Heart left ventricle (tissue), 16 donors: ENCODE measurements at regions not wholly inside any gene's neighbourhood (a gene's known extent, or its start where the extent isn't known, plus 50 kb on each side); places are given as distances from the start of the nearest gene placed in this dataset.

Experiments used
- ATAC-seq, 4 donors: fragments of 200-7000 bp; cut with Tn5 transposase; one replicate each; pipeline ENCODE4 v1.9.1; 2020 to 2022; ENCODE audit warnings: moderate library complexity in 4 of 4, mild to moderate bottlenecking in 3 of 4, moderate number of reproducible peaks in 1 of 4
- DNase-seq, 5 donors: peaks; one replicate each; pipeline ENCODE4 v3.0.0-alpha.2; 2020
- H3K27ac ChIP-seq, 12 donors: fragments of 200-600 bp; sonication (generic) in 4 of 12; one replicate each; pipeline versions ENCODE4 v1.5.0 to v1.8.0; 2016 to 2022; ENCODE audit warnings: mild to moderate bottlenecking in 2 of 12
- H3K27me3 ChIP-seq, 9 donors: fragments of 200-600 bp; sonication (generic) in 2 of 9; one replicate each; pipeline versions ENCODE4 v1.5.1 to v1.8.0; 2016 to 2022; ENCODE audit warnings: mild to moderate bottlenecking in 3 of 9
- H3K36me3 ChIP-seq, 9 donors: fragments of 200-600 bp; sonication (generic) in 2 of 9; one replicate each; pipeline versions ENCODE4 v1.5.0 to v1.8.0; 2018 to 2022; ENCODE audit warnings: mild to moderate bottlenecking in 2 of 9
- H3K4me1 ChIP-seq, 12 donors: fragments of 200-600 bp; sonication (generic) in 4 of 12; one replicate each; pipeline versions ENCODE4 v1.5.0 to v1.8.0; 2016 to 2022; ENCODE audit warnings: mild to moderate bottlenecking in 3 of 12
- H3K4me3 ChIP-seq, 12 donors: fragments of 200-600 bp; sonication (generic) in 4 of 12; one replicate each; pipeline versions ENCODE4 v1.5.0 to v1.8.0; 2017 to 2022; ENCODE audit warnings: mild to moderate bottlenecking in 9 of 12, moderate library complexity in 4 of 12
- H3K9me3 ChIP-seq, 12 donors: fragments of 200-600 bp; sonication (generic) in 4 of 12; one replicate each; pipeline versions ENCODE4 v1.5.0 to v1.8.0; 2016 to 2022; ENCODE audit warnings: mild to moderate bottlenecking in 1 of 12
- POLR2A ChIP-seq, 2 donors: fragments of 450-650 bp; IDR thresholded peaks; one replicate each; pipeline ENCODE4 v1.6.1; 2017; ENCODE audit warnings: antibody characterized with exemption in 2 of 2, mild to moderate bottlenecking in 2 of 2, moderate library complexity in 2 of 2
- WGBS, 4 donors: extraction: QIAGEN DNeasy Blood & Tissue Kit in 2 of 4; methylation state at CpG; one replicate each; pipeline versions ENCODE4 v1.1.5 to v1.1.7; 2013 to 2018; 5-methylcytosine and 5-hydroxymethylcytosine counted together
- intact Hi-C, 10 donors: fragments of 100-400 bp; cut with DNase I; formaldehyde crosslinking; loops; one replicate each; pipeline versions ENCODE4 v1.11.1 to v1.14.2; 2022
- TF ChIP-seq, protein P1 (sequence below), 12 donors: fragments of 200-600 bp; sonication (generic) in 4 of 12; IDR thresholded peaks; one replicate each; pipeline versions ENCODE4 v1.5.0 to v1.8.0; 2018 to 2022; ENCODE audit warnings: antibody characterized with exemption in 12 of 12, mild to moderate bottlenecking in 5 of 12
- donor health status: ischemic (EF 13 %, LVEDD 7.1; RV severe dilation, severe dysfunction).
- donor health status: healthy with polysubstance abuse.
- donor health status: DM: no; HTN: yes; CAD: no.
- donor health status: DM: no; HTN: no; CAD: no.
- donor health status: ischemic (EF 25% LVEDD 6.9; RV normal size, moderate dysfunction).
- donor health status: ischemic (EF 25% LVEDD 5.7; RV mildly dilated, moderate dysfunction).
- donor health status: healthy.
- donor health status: DM: yes; HTN: yes; CAD: no.
- donor health status: ischemic (EF 35%, LVEDD 5.7; RV mildly dilated, moderate dysfunction).
- donor health status: nonischemic (EF 11% LVEDD 7.7; RV severe dilation, severe dysfunction).
- donor health status: DM: yes; HTN: yes; CAD: no.
- donor health status: PGD.
- donor health status: ischemic (EF 29% LVEDD 5.4; RV normal size, mild dysfunction).
- donor health status: nonischemic (EF 23%, LVEDD 6.1; RV moderate dilation, normal function).

DNA sequence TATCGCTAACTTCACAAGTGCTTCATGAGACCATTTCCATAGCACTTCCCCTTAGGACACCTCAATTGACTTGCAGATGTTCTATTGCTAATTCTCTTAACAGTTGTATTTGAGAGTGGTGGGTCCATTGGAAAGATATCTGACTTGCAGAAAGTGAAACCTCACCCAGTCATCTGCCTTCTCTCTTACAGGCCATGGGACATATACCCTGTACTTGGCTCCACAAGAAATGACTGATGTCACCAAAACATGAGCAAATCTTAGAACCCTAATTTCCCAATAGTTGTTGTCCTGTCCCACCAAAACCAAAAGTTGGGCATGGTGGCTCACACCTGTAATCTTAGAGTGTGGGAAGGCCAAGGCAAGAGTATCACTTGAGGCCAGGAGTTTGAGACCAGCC is 101.9 kb upstream of the MAML3 start:
- TF ChIP-seq POLR2A (IDR thresholded peaks at IDR 0.05), result no peak
- TF ChIP-seq, protein P1, sequence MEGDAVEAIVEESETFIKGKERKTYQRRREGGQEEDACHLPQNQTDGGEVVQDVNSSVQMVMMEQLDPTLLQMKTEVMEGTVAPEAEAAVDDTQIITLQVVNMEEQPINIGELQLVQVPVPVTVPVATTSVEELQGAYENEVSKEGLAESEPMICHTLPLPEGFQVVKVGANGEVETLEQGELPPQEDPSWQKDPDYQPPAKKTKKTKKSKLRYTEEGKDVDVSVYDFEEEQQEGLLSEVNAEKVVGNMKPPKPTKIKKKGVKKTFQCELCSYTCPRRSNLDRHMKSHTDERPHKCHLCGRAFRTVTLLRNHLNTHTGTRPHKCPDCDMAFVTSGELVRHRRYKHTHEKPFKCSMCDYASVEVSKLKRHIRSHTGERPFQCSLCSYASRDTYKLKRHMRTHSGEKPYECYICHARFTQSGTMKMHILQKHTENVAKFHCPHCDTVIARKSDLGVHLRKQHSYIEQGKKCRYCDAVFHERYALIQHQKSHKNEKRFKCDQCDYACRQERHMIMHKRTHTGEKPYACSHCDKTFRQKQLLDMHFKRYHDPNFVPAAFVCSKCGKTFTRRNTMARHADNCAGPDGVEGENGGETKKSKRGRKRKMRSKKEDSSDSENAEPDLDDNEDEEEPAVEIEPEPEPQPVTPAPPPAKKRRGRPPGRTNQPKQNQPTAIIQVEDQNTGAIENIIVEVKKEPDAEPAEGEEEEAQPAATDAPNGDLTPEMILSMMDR (IDR thresholded peaks at IDR 0.05), result no peak
- Histone ChIP-seq H3K4me1 (peaks cover 0 to 22% (median 9%) of the 10 kb centered on the region in 12 donors), H3K36me3 (no peaks in the 10 kb centered on the region), H3K4me3 (no peak overlapping the region), H3K27ac (peak overlapping the region in 1 of 12 donors; percentile 48), H3K27me3 (no peaks in the 10 kb centered on the region), H3K9me3 (no peaks in the 10 kb centered on the region)
- 96 to 100% (median 97%) methylated on average over 1 of the region's 1 CpG for WGBS, 4 donors
- intact Hi-C loops, result loop anchor here in 8 of 10 donors (2.0 to 10.0 kb wide), 9 partner anchors 66 to 601 kb away; partner anchors contain the start of gene MGST2 (in 2 of the 8)
- ATAC-seq (no peak), DNase-seq (no peak)

DNA sequence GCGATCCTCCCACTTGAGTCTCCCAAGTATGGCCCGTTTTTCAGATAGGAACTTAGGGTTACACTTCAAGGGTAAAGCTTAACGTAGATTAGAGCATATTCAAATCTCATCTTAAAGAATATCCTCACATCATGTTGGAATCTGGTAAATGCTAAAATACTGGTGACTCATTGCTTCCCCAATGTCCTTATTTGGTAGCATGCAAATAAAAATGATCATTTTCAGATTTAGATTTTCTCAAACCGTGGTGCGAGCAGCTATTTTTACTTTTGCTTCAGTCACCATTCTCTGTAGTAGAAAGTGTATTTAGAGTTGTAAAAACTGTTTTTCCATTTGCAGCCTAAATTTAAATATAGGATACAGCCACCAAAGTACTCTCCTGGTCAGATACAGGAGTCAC is 101.5 kb upstream of the MAML3 start:
- no peaks in the 10 kb centered on the region for H3K27me3 ChIP-seq
- TF ChIP-seq, protein P1 (IDR thresholded peaks at IDR 0.05), result no peak
- no peak for TF ChIP-seq POLR2A (IDR thresholded peaks at IDR 0.05)
- intact Hi-C loops, result loop anchor here in 8 of 10 donors (2.0 to 10.0 kb wide), 9 partner anchors 67 to 601 kb away; partner anchors contain the start of gene MGST2 (in 2 of the 8)
- WGBS, 4 donors, result 91 to 94% (median 93%) methylated on average over 5 of the region's 5 CpGs
- H3K9me3 ChIP-seq, result no peaks in the 10 kb centered on the region
- H3K27ac ChIP-seq, result peak overlapping the region in 1 of 12 donors; percentile 90
- DNase-seq, result no peak
- H3K4me1 ChIP-seq, result peaks cover 0 to 22% (median 9%) of the 10 kb centered on the region in 12 donors
- H3K36me3 ChIP-seq, result no peaks in the 10 kb centered on the region
- no peak overlapping the region for H3K4me3 ChIP-seq
- no peak for ATAC-seq

DNA sequence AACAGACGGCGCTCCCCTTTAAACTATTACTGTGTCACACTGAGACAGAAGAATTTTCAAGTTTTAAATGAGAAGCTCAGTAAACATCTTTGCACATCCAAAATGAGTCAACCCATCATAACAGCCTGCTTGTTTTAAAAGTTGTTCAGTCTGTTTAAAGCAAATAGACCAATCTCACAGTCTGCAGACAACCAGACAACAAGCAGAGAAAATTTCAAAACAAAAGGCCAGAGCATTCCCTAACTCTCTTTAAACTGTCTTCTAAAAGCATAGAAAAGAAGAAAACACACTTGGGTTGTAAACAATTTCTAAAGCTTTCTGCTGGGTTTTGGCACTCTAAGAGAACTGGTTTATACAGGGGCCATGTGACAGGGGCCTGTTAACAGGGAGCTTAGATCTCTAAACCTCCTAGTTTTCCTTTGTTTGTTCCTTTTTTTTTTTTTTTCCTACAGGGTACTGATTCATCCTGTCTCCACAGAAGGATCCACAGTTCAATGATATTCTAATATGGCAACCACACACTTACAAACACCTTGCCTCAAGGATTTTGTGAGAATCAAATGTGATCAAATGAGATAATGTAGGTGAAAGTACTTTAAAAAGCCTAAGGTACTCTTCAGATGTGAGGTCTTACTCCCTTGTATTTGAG is 100.8 kb upstream of the MAML3 start:
- DNase-seq, result no peak
- no peak for TF ChIP-seq POLR2A (IDR thresholded peaks at IDR 0.05)
- TF ChIP-seq, protein P1 (IDR thresholded peaks at IDR 0.05), result no peak
- Histone ChIP-seq H3K9me3 (no peaks in the 10 kb centered on the region), H3K4me1 (peaks cover 0 to 22% (median 9%) of the 10 kb centered on the region in 12 donors), H3K27me3 (no peaks in the 10 kb centered on the region), H3K4me3 (no peak overlapping the region), H3K36me3 (no peaks in the 10 kb centered on the region), H3K27ac (peak overlapping the region in 1 of 12 donors; percentile 90)
- no peak for ATAC-seq
- intact Hi-C loops, result loop anchor here (2.0 to 10.0 kb wide), 17 partner anchors 68 to 600 kb away; partner anchors contain the start of genes MAML3 (in 3 of the 10) and MGST2 (in 2 of the 10)
- 93 to 99% (median 96%) methylated on average over 2 of the region's 2 CpGs for WGBS, 4 donors

DNA sequence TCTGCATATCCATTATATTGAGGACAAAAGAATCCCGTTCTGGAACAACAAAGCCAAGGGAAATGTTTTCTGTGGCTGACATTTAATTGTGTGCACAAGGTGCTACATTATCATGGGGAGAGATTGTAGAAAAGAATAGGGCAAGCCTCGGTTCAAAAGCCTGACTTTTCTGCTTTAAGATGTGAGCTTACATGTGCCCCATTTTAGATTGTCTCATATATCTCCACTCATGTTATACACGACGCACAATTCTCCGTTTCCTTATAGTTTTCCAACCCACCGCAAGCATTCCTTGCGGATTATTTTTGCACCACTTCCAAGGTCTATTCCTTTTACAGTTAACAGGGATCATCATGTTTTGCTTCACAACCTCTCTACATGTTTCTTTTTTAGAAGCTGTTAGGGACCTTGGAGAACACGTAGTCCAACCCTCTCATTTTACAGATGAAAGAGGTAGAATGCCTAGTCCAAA is 99.6 kb upstream of the MAML3 start:
- H3K36me3 ChIP-seq, result no peaks in the 10 kb centered on the region
- 51 to 59% (median 54%) methylated on average over 8 of the region's 8 CpGs for WGBS, 4 donors
- peak overlapping the region in 10 of 12 donors; percentile 35 to 95 (median 90) for H3K27ac ChIP-seq
- peaks cover 0 to 31% (median 11%) of the 10 kb centered on the region in 12 donors for H3K4me1 ChIP-seq
- H3K4me3 ChIP-seq, result peak overlapping the region in 9 of 12 donors; percentile 60 to 93 (median 72)
- no peaks in the 10 kb centered on the region for H3K27me3 ChIP-seq
- ATAC-seq (no peak), DNase-seq (no peak)
- H3K9me3 ChIP-seq, result no peaks in the 10 kb centered on the region
- TF ChIP-seq, protein P1 (IDR thresholded peaks at IDR 0.05), result no peak
- TF ChIP-seq POLR2A (IDR thresholded peaks at IDR 0.05), result no peak
- intact Hi-C loops, result loop anchor here (1.0 to 10.0 kb wide), 24 partner anchors 74 to 599 kb away; partner anchors contain the start of genes MAML3 (in 5 of the 10) and MGST2 (in 2 of the 10)
